HG03095 (cell line): ENCODE measurements at regions not wholly inside any gene's neighbourhood (a gene's known extent, or its start where the extent isn't known, plus 50 kb on each side); places are given as distances from the start of the nearest gene placed in this dataset.

Experiments
- ATAC-seq: cut with Tn5 transposase; IDR thresholded peaks from one replicate; pipeline ENCODE4 v1.9.1; 2021; ENCODE audit warnings: moderate library complexity; ENCODE audit not compliant: unreplicated experiment

- ATAC-seq: no peak
Measured at GRCh38 chr5:159527546-159528254, 197.4 kb upstream of the IL12B start.

- ATAC-seq: no peak
Measured at GRCh38 chr5:159531554-159532105, 201.3 kb upstream of the IL12B start.

- no peak for ATAC-seq
Measured at GRCh38 chr5:159533197-159533596, 202.9 kb upstream of the IL12B start.

GRCh38 chr5:159536166-159536565 is 205.9 kb upstream of the IL12B start:
- ATAC-seq: no peak

GRCh38 chr5:159536646-159537045 is 206.4 kb upstream of the IL12B start:
- no peak for ATAC-seq

GRCh38 chr5:159539678-159540077 is 209.4 kb upstream of the IL12B start:
- no peak for ATAC-seq

GRCh38 chr5:159543326-159543725 is 213.0 kb upstream of the IL12B start:
- ATAC-seq: no peak

GRCh38 chr5:159545156-159545555 is 214.9 kb upstream of the IL12B start:
- ATAC-seq: no peak

- ATAC-seq: no peak
Measured at GRCh38 chr5:159547466-159548195, 217.3 kb upstream of the IL12B start.

GRCh38 chr5:159548517-159548916 is 218.2 kb upstream of the IL12B start:
- no peak for ATAC-seq

- no peak for ATAC-seq
Measured at GRCh38 chr5:159549046-159549445, 218.8 kb upstream of the IL12B start.

GRCh38 chr5:159550951-159551350 is 220.7 kb upstream of the IL12B start:
- no peak for ATAC-seq

GRCh38 chr5:159552751-159553150 is 222.5 kb upstream of the IL12B start:
- no peak for ATAC-seq

- no peak for ATAC-seq
Measured at GRCh38 chr5:159553792-159554191, 223.5 kb upstream of the IL12B start.

GRCh38 chr5:159555084-159555483 is 224.8 kb upstream of the IL12B start:
- ATAC-seq: no peak

- ATAC-seq: no peak
Measured at GRCh38 chr5:159559337-159559736, 229.1 kb upstream of the IL12B start.

- ATAC-seq: no peak
Measured at GRCh38 chr5:159560088-159560487, 229.8 kb upstream of the IL12B start.

- ATAC-seq: no peak
Measured at GRCh38 chr5:159564031-159564430, 233.7 kb upstream of the IL12B start.

- no peak for ATAC-seq
Measured at GRCh38 chr5:159566832-159567231, 236.5 kb upstream of the IL12B start.

- no peak for ATAC-seq
Measured at GRCh38 chr5:159567461-159567860, 237.2 kb upstream of the IL12B start.

- ATAC-seq: no peak
Measured at GRCh38 chr5:159571501-159572244, 241.4 kb upstream of the IL12B start.

GRCh38 chr5:159576902-159577301 is 246.6 kb upstream of the IL12B start:
- ATAC-seq: no peak
